ENCODE measurements at regions not wholly inside any gene's neighbourhood (a gene's known extent, or its start where the extent isn't known, plus 50 kb on each side); places are given as distances from the start of the nearest gene placed in this dataset.

GRCh38 chr11:69369210-69369825, 75.4 kb downstream of the MYEOV start:
- TF ChIP-seq HDGF (IDR thresholded peaks at IDR 0.05; ENCODE audit: borderline replicate concordance): no peak
- DNase-seq (ENCODE audit: extremely low spot score): no peak
- ChIA-PET POLR2A (no interaction called here), CTCF (no interaction called here)

GRCh38 chr11:69369945-69370344, 76.0 kb downstream of the MYEOV start:
- DNase-seq (ENCODE audit: extremely low spot score): no peak
- CTCF ChIA-PET: no interaction called here
- POLR2A ChIA-PET: no interaction called here
- no peak for TF ChIP-seq FOXK2 (IDR thresholded peaks at IDR 0.05)
- no peak for TF ChIP-seq ARNT (IDR thresholded peaks at IDR 0.05)
- TF ChIP-seq FOXM1 (IDR thresholded peaks at IDR 0.05; ENCODE audit: borderline replicate concordance): no peak
- TF ChIP-seq NFRKB (IDR thresholded peaks at IDR 0.05): no peak
- TF ChIP-seq LEF1 (IDR thresholded peaks at IDR 0.05; ENCODE audit: borderline replicate concordance): no peak
- TF ChIP-seq SUZ12 (IDR thresholded peaks at IDR 0.05): no peak
- no peak for TF ChIP-seq ZNF384 (IDR thresholded peaks at IDR 0.05)
- no peak for TF ChIP-seq CTBP1 (IDR thresholded peaks at IDR 0.05; ENCODE audit: borderline replicate concordance)
- TF ChIP-seq SP1 (IDR thresholded peaks at IDR 0.05): no peak
- no peak for TF ChIP-seq FOXA1 (IDR thresholded peaks at IDR 0.05)
- TF ChIP-seq ELF4 (IDR thresholded peaks at IDR 0.05): no peak
- no peak for TF ChIP-seq TARDBP (IDR thresholded peaks at IDR 0.05)

GRCh38 chr11:69370984-69371709, 77.2 kb downstream of the MYEOV start:
- DNase-seq (ENCODE audit: extremely low spot score): no peak
- ChIA-PET POLR2A (no interaction called here), CTCF (no interaction called here)
- TF ChIP-seq PKNOX1 (IDR thresholded peaks at IDR 0.05): no peak
- no peak for TF ChIP-seq CTBP1 (IDR thresholded peaks at IDR 0.05; ENCODE audit: borderline replicate concordance)

GRCh38 chr11:69371731-69372588, 78.0 kb downstream of the MYEOV start:
- no peak for TF ChIP-seq TARDBP (IDR thresholded peaks at IDR 0.05)
- TF ChIP-seq L3MBTL2 (conservative IDR thresholded peaks at IDR 0.05): no peak
- no peak for TF ChIP-seq LEF1 (IDR thresholded peaks at IDR 0.05; ENCODE audit: borderline replicate concordance)
- no peak for TF ChIP-seq FOXK2 (IDR thresholded peaks at IDR 0.05)
- no peak for TF ChIP-seq ARNT (IDR thresholded peaks at IDR 0.05)
- TF ChIP-seq BHLHE40 (IDR thresholded peaks at IDR 0.05; ENCODE audit: borderline replicate concordance): no peak
- no peak for TF ChIP-seq PKNOX1 (IDR thresholded peaks at IDR 0.05)
- no peak for TF ChIP-seq NFRKB (IDR thresholded peaks at IDR 0.05)
- TF ChIP-seq ELF4 (IDR thresholded peaks at IDR 0.05): no peak
- TF ChIP-seq FOXA1 (IDR thresholded peaks at IDR 0.05): no peak
- TF ChIP-seq CTBP1 (IDR thresholded peaks at IDR 0.05; ENCODE audit: borderline replicate concordance): no peak
- TF ChIP-seq SUZ12 (IDR thresholded peaks at IDR 0.05): no peak
- TF ChIP-seq HDGF (IDR thresholded peaks at IDR 0.05; ENCODE audit: borderline replicate concordance): no peak
- no peak for TF ChIP-seq FOXM1 (IDR thresholded peaks at IDR 0.05; ENCODE audit: borderline replicate concordance)
- TF ChIP-seq SP1 (IDR thresholded peaks at IDR 0.05): no peak
- TF ChIP-seq ZNF384 (IDR thresholded peaks at IDR 0.05): no peak
- POLR2A ChIA-PET: no interaction called here
- DNase-seq (ENCODE audit: extremely low spot score): no peak
- CTCF ChIA-PET: no interaction called here

GRCh38 chr11:69372589-69373250, 78.8 kb downstream of the MYEOV start:
- ChIA-PET POLR2A (no interaction called here), CTCF (no interaction called here)
- no peak for TF ChIP-seq LEF1 (IDR thresholded peaks at IDR 0.05; ENCODE audit: borderline replicate concordance)
- TF ChIP-seq FOXA1 (IDR thresholded peaks at IDR 0.05): no peak
- TF ChIP-seq BHLHE40 (IDR thresholded peaks at IDR 0.05; ENCODE audit: borderline replicate concordance): no peak
- TF ChIP-seq SP1 (IDR thresholded peaks at IDR 0.05): no peak
- no peak for TF ChIP-seq ARNT (IDR thresholded peaks at IDR 0.05)
- TF ChIP-seq ZNF384 (IDR thresholded peaks at IDR 0.05): no peak
- no peak for TF ChIP-seq FOXK2 (IDR thresholded peaks at IDR 0.05)
- no peak for TF ChIP-seq HDGF (IDR thresholded peaks at IDR 0.05; ENCODE audit: borderline replicate concordance)
- TF ChIP-seq TARDBP (IDR thresholded peaks at IDR 0.05): no peak
- TF ChIP-seq ELF4 (IDR thresholded peaks at IDR 0.05): no peak
- no peak for TF ChIP-seq PKNOX1 (IDR thresholded peaks at IDR 0.05)
- TF ChIP-seq NFRKB (IDR thresholded peaks at IDR 0.05): no peak
- TF ChIP-seq L3MBTL2 (conservative IDR thresholded peaks at IDR 0.05): no peak
- no peak for TF ChIP-seq SUZ12 (IDR thresholded peaks at IDR 0.05)
- no peak for TF ChIP-seq FOXM1 (IDR thresholded peaks at IDR 0.05; ENCODE audit: borderline replicate concordance)
- TF ChIP-seq CTBP1 (IDR thresholded peaks at IDR 0.05; ENCODE audit: borderline replicate concordance): no peak
- DNase-seq (ENCODE audit: extremely low spot score): no peak
